GM23248 (cell line): ENCODE measurements at regions not wholly inside any gene's neighbourhood (a gene's known extent, or its start where the extent isn't known, plus 50 kb on each side); places are given as distances from the start of the nearest gene placed in this dataset.

Experiments used
- DNase-seq: peaks from one replicate; pipeline ENCODE4 v3.0.0-alpha.2; 2015
- H2AFZ ChIP-seq: fragments of 200-600 bp; sonication (generic); 2 replicates; pipeline ENCODE4 v1.6.1; 2016; ENCODE audit warnings: antibody characterized with exemption
- H3F3A ChIP-seq: fragments of 200-600 bp; sonication (generic); 2 replicates; pipeline ENCODE4 v1.6.1; 2016; ENCODE audit warnings: mild to moderate bottlenecking, antibody characterized with exemption, mixed run types; ENCODE audit not compliant: insufficient read depth
- H3K27ac ChIP-seq: fragments of 200-600 bp; sonication (generic); 2 replicates; pipeline ENCODE4 v1.5.1; 2016; ENCODE audit warnings: mild to moderate bottlenecking
- H3K27me3 ChIP-seq: fragments of 200-600 bp; sonication (generic); replicated peaks from 2 replicates; pipeline ENCODE4 v1.6.1; 2016; ENCODE audit warnings: mild to moderate bottlenecking; ENCODE audit not compliant: insufficient read depth
- H3K36me3 ChIP-seq: fragments of 200-600 bp; sonication (generic); 2 replicates; pipeline ENCODE4 v1.6.1; 2016; ENCODE audit warnings: low read depth, mild to moderate bottlenecking
- H3K4me1 ChIP-seq: fragments of 200-600 bp; sonication (generic); 2 replicates; pipeline ENCODE4 v1.6.1; 2016; ENCODE audit warnings: mild to moderate bottlenecking; ENCODE audit not compliant: insufficient read depth
- H3K4me2 ChIP-seq: fragments of 200-600 bp; sonication (generic); one replicate; pipeline ENCODE4 v1.6.1; 2016; ENCODE audit warnings: mild to moderate bottlenecking; ENCODE audit not compliant: unreplicated experiment
- H3K4me3 ChIP-seq: fragments of 200-600 bp; sonication (generic); 2 replicates; pipeline ENCODE4 v1.5.1; 2016; ENCODE audit warnings: mild to moderate bottlenecking
- H3K79me2 ChIP-seq: fragments of 200-600 bp; sonication (generic); 2 replicates; pipeline ENCODE4 v1.6.1; 2016; ENCODE audit warnings: mild to moderate bottlenecking; ENCODE audit not compliant: insufficient read depth
- H3K9ac ChIP-seq: fragments of 200-600 bp; sonication (generic); 2 replicates; pipeline ENCODE4 v1.6.1; 2016; ENCODE audit warnings: mild to moderate bottlenecking
- H3K9me2 ChIP-seq: fragments of 200-600 bp; sonication (generic); 2 replicates; pipeline ENCODE4 v1.6.1; 2016; ENCODE audit warnings: mixed run types, mild to moderate bottlenecking, moderate library complexity; ENCODE audit not compliant: insufficient read depth
- H3K9me3 ChIP-seq: fragments of 200-600 bp; sonication (generic); one replicate; pipeline ENCODE4 v1.6.1; 2017; ENCODE audit warnings: low read depth
- H4K20me1 ChIP-seq: fragments of 200-600 bp; sonication (generic); 2 replicates; pipeline ENCODE4 v1.6.0; 2016; ENCODE audit not compliant: insufficient read depth
- EZH2 ChIP-seq: fragments of 200-600 bp; sonication (generic); IDR thresholded peaks from 2 replicates; pipeline ENCODE4 v1.6.1; 2018; ENCODE audit warnings: antibody characterized with exemption, mild to moderate bottlenecking; ENCODE audit not compliant: insufficient read depth, poor library complexity, severe bottlenecking
- EZH2phosphoT487 ChIP-seq: fragments of 200-600 bp; sonication (generic); IDR thresholded peaks from 2 replicates; pipeline ENCODE4 v1.6.1; 2018; ENCODE audit warnings: antibody characterized with exemption, moderate library complexity, mild to moderate bottlenecking, low read depth; ENCODE audit not compliant: insufficient read depth
- WGBS, 2 experiments: methylation state at CpG; one replicate each; pipeline ENCODE4 v1.1.6; 2015 to 2017; ENCODE audit warnings: low lambda C conversion rate in 2 of 2, low coverage in 1 of 2; ENCODE audit errors: missing lambda C conversion rate in 2 of 2; 5-methylcytosine and 5-hydroxymethylcytosine counted together
- in situ Hi-C: fragments of 300-500 bp; cut with MboI; formaldehyde crosslinking; loops from 2 replicates; pipeline ENCODE4 v1.15.0; 2020

DNA sequence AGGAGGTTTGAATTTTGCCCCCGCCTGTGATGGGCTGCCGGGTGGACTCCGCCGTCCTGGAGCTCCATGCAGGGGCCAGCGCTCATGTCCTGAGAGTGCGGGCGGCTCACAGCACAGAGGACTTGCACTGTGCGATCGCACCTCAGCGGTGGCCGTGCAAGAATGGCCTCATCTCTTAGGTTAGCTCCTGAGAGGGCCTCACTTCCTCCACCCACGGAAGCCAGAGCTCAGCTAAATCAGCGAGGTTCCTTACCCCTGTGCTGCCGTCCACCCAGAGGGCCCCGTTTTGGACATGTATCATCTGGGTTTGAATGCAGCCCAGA lies 72.0 kb upstream of the PCSK6 start:
- no peak overlapping the region for H3K4me2 ChIP-seq
- no peak for DNase-seq
- no peaks in the 10 kb centered on the region for H3K27me3 ChIP-seq
- no peaks in the 10 kb centered on the region for H3K9me3 ChIP-seq
- H3F3A ChIP-seq, result no peaks in the 10 kb centered on the region
- no peaks in the 10 kb centered on the region for H3K36me3 ChIP-seq
- H3K27ac ChIP-seq, result no peak overlapping the region
- no peaks in the 10 kb centered on the region for H4K20me1 ChIP-seq
- in situ Hi-C loops, result no loop called here
- H3K4me3 ChIP-seq, result no peak overlapping the region
- H3K9ac ChIP-seq, result no peak overlapping the region
- H3K4me1 ChIP-seq, result no peaks in the 10 kb centered on the region
- no peaks in the 10 kb centered on the region for H3K9me2 ChIP-seq
- TF ChIP-seq EZH2 (no peak), EZH2phosphoT487 (no peak)
- H2AFZ ChIP-seq, result no peak overlapping the region
- no peaks in the 10 kb centered on the region for H3K79me2 ChIP-seq
- 75 to 86% methylated on average over 14 to 15 of the region's 15 CpGs for WGBS, 2 experiments

GRCh38 chr15:101560722-101561583 lies 71.4 kb upstream of the PCSK6 start:
- H3K4me1 ChIP-seq, result no peaks in the 10 kb centered on the region
- no peak overlapping the region for H3K27ac ChIP-seq
- H3F3A ChIP-seq, result no peaks in the 10 kb centered on the region
- no peak overlapping the region for H3K4me2 ChIP-seq
- H3K9me2 ChIP-seq, result no peaks in the 10 kb centered on the region
- no peak overlapping the region for H3K4me3 ChIP-seq
- H4K20me1 ChIP-seq, result no peaks in the 10 kb centered on the region
- in situ Hi-C loops, result no loop called here
- H3K36me3 ChIP-seq, result no peaks in the 10 kb centered on the region
- DNase-seq, result no peak
- no peak overlapping the region for H3K9ac ChIP-seq
- H2AFZ ChIP-seq, result no peak overlapping the region
- 65 to 67% methylated on average over 11 of the region's 11 CpGs for WGBS, 2 experiments
- no peak for TF ChIP-seq EZH2
- no peak for TF ChIP-seq EZH2phosphoT487
- H3K9me3 ChIP-seq, result no peaks in the 10 kb centered on the region
- H3K79me2 ChIP-seq, result no peaks in the 10 kb centered on the region
- no peaks in the 10 kb centered on the region for H3K27me3 ChIP-seq

DNA sequence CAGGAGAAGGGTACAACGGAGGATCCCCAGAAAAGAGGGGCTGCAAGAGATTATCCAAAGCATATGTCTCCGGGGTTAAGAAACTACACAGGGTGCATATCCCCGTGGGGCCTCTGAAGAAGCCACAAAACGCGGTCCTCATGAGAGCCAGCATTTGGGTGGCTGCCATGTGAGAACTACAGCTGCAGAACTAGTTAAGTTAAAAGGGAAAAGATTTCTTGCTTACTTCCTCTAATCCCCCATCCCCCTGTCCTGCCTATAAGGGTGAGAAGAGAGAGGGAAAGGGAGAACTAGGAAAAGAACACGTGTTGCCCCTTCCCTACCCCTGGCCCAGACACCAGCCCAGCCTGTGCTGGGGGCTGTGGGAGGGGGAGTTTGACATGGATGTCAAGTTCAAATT lies 70.4 kb upstream of the PCSK6 start:
- Histone ChIP-seq H4K20me1 (no peaks in the 10 kb centered on the region), H3K9me3 (no peaks in the 10 kb centered on the region), H3K9ac (no peak overlapping the region), H3K4me1 (no peaks in the 10 kb centered on the region), H3K4me3 (no peak overlapping the region), H3K4me2 (no peak overlapping the region), H3K27me3 (no peaks in the 10 kb centered on the region), H3K9me2 (no peaks in the 10 kb centered on the region), H2AFZ (no peak overlapping the region), H3K79me2 (no peaks in the 10 kb centered on the region), H3F3A (no peaks in the 10 kb centered on the region), H3K27ac (no peak overlapping the region), H3K36me3 (no peaks in the 10 kb centered on the region)
- no peak for DNase-seq
- in situ Hi-C loops, result no loop called here
- WGBS, 2 experiments, result 20 to 27% methylated on average over 6 of the region's 6 CpGs
- TF ChIP-seq EZH2phosphoT487 (no peak), EZH2 (no peak)

DNA sequence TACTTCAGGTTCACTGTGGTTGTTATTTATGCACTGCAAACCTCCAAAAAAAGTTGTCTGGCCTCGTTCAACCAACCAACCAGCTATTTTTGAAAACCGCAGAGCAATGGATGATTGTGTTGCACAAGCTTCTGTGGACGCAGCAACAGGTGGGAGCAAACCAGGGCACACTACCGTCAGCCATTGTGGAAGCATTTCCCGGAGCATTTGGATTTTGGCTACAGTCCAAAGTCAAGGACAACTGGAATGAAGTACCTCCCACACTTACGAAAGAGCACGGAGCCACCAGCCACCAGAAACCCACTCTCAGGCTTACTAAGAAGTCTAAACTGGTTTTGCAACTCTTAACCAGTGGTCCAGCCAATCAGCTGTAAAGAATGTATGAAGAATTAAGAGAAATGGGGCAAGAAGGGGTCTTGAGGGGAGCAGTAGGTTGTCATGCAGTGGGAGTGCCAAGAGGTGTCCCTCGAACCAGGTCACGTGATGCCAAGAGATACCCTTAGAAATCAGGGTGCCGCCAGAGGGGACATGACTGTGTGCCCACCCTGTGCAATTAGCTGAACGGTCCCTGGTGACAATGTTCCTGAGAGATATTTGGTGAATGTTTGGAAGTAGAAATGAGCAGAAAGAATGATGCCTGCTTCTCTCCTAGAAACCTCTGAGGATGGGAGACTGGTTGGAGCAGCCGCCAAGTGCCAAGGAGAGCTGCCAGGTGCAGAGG lies 68.9 kb upstream of the PCSK6 start:
- Histone ChIP-seq H2AFZ (no peak overlapping the region), H3K36me3 (no peaks in the 10 kb centered on the region), H3K27me3 (no peaks in the 10 kb centered on the region), H3K9me2 (no peaks in the 10 kb centered on the region), H3K4me3 (no peak overlapping the region), H3K9me3 (no peaks in the 10 kb centered on the region), H3K27ac (no peak overlapping the region), H3K79me2 (no peaks in the 10 kb centered on the region), H3K4me1 (no peaks in the 10 kb centered on the region), H3K9ac (no peak overlapping the region), H3K4me2 (no peak overlapping the region), H4K20me1 (no peaks in the 10 kb centered on the region), H3F3A (no peaks in the 10 kb centered on the region)
- in situ Hi-C loops, result no loop called here
- TF ChIP-seq EZH2 (no peak), EZH2phosphoT487 (no peak)
- WGBS, 2 experiments, result 43 to 44% methylated on average over 12 of the region's 12 CpGs
- DNase-seq, result no peak
